GM18867 (cell line): ENCODE measurements at regions not wholly inside any gene's neighbourhood (a gene's known extent, or its start where the extent isn't known, plus 50 kb on each side); places are given as distances from the start of the nearest gene placed in this dataset.
"Not testable (repeated sequence)": the region's sequence is repeated elsewhere in the genome, so short reads cannot be mapped to it uniquely, and the experiment has no call there.

Experiments used
- ATAC-seq: cut with Tn5 transposase; IDR thresholded peaks from one replicate; pipeline ENCODE4 v1.9.1; 2021; ENCODE audit warnings: mild to moderate bottlenecking, moderate library complexity; ENCODE audit not compliant: unreplicated experiment

DNA sequence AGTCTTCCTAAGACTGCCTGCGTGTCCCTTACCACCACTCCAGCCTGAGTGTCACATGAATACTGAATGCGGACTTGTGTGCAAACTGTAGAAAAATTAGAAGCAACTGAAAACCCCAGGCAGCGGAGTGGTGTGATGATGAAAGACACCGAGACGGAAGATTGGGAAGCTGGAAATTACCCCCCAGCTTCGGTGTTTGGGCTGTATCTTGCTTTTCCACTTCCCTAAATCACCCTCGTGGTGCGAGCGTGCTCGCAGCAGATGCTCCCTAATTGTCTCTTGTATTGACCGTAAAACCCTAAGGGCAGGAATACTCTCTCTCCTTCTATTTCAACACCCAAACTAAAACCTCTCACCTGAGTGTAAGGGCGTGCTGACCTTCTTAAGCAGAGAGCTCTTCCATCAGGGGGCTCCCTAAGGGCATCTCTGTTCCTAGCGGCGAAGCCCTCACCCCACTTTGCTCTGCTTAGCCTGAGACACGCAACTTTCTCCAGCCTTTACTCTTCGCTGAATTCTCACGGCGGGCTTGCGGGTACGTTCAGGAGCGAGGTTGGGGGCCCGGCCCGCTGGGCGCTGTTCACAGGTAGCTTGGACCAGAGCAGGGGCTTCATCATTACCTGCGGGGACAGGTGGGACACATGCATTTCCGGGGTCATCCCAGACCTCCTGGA lies 62.4 kb downstream of the CRYBB2 start:
- no peak for ATAC-seq

DNA sequence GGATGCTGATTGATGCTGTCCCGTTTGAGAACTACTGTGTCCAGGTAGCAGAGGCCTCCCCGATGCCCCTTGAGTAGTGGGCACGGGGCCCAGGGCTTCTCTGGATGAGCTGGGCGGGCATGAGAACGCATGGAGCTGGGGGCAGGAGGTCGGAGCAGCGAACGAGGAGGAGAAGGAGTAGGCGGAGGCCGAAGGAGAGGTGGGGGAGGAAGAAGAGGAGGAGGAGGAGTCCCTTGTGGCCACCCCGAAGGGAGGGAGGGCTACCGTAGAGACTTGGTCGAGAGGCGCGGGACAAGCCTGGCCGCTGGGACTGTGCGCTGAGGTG lies 62.9 kb downstream of the CRYBB2 start:
- ATAC-seq = no peak

DNA sequence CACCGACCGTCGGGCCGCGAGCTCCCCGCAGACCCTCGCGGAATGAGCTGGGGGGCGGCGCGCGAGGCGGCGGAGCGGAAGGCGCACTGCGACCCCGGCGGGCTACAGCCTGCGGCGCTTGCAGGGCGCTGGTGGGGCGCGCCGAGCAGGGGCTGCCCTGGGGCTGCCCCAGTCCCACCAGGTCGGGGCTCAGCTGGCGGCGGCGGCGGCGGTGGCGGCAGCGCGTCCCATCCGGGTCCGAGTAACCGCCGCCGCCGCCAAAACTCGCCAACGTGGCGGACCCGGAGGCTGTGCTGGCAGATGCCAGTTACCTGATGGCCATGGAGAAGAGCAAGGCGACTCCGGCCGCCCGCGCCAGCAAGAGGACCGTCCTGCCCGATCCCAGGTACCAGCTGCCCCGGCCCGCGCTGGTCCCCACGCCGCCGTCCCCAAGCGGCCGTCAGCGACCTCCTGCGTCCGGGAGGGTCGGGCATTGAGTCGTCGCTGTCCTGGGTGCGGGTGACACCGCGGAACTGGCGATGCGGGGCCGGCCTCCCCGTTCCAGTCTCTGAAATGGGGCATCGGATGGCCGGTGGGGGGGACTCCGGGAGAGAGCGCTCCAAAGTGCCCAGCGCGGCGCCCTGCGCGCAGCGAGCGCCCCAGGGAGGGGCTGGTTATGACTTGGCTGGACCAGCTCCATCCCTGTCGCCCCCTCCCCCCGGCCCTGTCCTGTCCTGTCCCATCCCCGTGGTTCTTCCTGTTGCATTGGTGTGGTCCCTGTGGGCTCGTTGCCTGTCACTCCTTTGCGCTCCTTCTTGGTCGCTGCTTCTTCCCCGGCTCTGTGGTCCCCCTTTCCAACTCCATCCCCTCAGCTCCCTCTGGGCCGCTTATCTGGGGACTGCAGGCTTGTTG lies 63.5 kb downstream of the CRYBB2 start:
- no peak for ATAC-seq

- not testable (repeated sequence) for ATAC-seq
These were observed 69.0 kb downstream of the CRYBB2 start for GRCh38 chr22:25288481-25288880.

DNA sequence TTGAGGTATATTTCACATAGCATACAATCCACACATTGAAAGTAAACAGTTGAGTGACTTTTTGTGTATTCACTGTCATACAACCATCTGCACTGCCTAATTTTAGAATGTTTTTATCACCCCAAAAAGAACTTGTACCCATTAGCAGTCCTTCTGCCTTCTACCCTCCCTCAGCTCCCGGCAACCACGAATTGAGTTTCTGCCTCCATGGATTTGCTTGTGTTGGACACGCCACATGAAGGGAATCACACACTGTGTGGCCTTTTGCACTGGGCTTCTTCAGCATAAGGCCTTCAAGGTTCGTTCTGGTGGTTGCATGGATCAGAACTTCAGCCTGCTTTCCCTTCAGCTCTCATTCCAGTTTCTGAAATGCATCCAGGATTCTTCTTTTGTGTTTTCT lies 82.5 kb downstream of the CRYBB2 start:
- not testable (repeated sequence) for ATAC-seq

DNA sequence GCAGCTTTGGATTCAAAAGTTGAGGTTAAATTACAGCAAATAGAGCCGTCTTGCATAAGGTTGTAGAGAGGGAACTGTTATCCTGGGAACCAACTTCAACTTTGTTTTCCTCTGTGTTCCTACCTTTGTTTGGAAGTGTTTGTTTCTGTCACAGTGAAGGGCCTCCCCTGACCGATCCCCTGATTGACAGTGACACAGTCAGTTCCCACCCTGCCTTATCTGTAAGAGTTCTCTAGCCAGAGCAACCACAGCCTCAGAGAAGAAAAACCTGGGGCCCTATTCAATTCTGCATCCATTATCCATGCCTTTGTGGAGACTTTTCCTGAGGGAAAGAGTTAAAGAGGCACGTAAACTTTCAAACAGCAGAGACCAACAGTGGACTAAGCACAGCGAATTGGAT lies 90.1 kb downstream of the CRYBB2 start:
- ATAC-seq = not testable (repeated sequence)

DNA sequence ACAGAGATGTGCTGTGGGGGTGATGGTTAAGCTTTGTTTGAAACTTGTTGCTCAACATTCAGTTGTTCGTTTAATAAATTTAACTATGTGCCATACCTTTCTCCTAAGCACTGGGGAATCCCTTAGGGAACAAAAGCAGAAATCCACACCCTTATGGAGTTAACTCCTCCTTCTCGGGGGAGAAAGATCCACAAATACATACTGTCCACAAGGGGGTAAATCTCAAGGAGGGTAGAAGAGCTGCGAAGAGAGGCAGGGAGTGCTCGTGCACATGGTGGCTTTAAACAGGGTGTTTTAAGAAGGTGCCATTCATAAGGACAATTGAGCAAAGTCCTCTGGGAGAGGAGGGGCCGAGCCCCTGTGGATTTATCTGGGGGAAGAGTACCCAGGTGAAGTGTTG lies 92.5 kb downstream of the CRYBB2 start:
- ATAC-seq = not testable (repeated sequence)

GRCh38 chr22:25318081-25318823 lies 98.8 kb downstream of the CRYBB2 start:
- ATAC-seq = no peak

GRCh38 chr22:25327018-25327755 lies 107.7 kb downstream of the CRYBB2 start:
- ATAC-seq = no peak

GRCh38 chr22:25331050-25331449 lies 111.6 kb downstream of the CRYBB2 start:
- ATAC-seq = no peak

GRCh38 chr22:25331911-25332310 lies 112.5 kb downstream of the CRYBB2 start:
- ATAC-seq = not testable (repeated sequence)

DNA sequence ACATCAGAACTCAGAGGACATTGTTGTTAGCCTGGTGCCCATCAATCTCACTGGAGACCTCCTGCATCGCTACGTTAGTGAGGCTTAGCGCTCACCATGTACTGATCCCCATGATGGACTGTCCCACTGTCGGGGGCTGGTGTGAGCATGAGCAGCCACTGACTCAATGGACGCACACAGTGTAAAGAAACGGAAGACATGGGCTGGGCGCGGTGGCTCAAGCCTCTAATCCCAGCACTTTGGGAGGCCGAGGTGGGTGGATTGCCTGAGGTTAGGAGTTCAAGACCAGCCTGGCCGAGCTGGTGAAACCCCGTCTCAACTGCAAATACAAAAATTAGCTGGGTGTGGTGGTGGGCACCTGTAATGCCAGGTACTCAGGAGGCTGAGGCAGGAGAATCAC lies 112.9 kb downstream of the CRYBB2 start:
- ATAC-seq = no peak

GRCh38 chr22:25334162-25334490 lies 114.7 kb downstream of the CRYBB2 start:
- no peak for ATAC-seq

DNA sequence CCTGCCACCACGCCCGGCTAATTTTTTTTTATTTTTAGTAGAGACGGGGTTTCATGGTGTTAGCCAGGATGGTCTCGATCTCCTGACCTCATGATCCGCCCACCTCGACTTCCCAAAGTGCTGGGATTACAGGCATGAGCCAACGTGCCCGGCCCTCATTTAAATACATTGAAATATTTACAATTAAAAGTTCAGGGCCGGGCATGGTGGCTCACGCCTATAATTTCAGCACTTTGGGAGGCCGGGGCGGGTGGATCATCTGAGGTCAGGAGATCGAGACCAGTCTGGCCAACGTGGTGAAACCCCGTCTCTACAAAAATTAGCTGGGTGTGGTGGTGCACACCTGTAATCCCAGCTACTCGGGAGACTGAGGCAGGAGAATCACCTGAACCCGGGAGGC lies 115.2 kb downstream of the CRYBB2 start:
- ATAC-seq = not testable (repeated sequence)

DNA sequence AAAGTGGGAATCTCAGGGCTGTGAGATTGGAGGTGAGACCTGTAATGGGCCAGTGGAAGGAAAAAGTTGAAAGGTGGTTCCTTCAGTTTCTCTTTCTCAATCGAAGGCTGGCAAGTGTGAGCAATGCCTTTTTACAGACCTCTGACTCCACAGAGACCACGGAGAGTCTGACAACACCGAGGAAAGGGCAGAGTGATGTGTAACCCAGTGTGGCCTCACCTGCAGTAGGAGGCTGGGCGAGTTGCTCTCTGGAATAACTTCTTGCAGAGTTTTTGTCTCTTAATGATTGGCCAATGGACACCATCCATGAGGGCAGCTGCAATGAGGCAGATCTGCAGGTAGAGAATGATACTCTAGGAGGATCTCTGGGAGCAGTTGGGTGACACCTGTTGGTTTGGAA lies 115.8 kb downstream of the CRYBB2 start:
- not testable (repeated sequence) for ATAC-seq

DNA sequence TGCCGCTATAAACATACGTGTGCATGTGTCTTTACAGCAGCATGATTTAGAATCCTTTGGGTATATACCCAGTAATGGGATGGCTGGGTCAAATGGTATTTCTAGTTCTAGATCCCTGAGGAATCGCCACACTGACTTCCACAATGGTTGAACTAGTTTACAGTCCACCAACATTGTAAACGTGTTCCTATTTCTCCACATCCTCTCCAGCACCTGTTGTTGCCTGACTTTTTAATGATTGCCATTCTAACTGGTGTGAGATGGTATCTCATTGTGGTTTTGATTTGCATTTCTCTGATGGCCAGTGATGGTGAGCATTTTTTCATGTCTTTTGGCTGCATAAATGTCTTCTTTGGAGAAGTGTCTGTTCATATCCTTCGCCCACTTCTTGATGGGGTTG lies 121.1 kb downstream of the CRYBB2 start:
- not testable (repeated sequence) for ATAC-seq

DNA sequence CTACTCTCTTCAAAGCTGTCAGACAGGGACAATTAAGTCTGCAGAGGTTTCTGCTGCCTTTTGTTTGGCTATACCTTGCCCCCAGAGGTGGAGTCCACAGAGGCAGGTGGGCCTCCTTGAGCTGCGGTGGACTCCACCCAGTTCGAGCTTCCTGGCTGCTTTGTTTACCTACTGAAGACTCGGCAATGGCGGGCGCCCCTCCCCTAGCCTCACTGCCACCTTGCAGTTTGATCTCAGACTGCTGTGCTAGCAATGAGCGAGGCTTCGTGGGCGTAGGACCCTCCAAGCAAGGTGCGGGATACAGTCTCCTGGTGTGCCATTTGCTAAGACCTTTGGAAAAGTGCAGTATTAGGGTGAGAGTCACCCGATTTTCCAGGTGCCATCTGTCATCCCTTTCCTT lies 124.9 kb downstream of the CRYBB2 start:
- not testable (repeated sequence) for ATAC-seq

DNA sequence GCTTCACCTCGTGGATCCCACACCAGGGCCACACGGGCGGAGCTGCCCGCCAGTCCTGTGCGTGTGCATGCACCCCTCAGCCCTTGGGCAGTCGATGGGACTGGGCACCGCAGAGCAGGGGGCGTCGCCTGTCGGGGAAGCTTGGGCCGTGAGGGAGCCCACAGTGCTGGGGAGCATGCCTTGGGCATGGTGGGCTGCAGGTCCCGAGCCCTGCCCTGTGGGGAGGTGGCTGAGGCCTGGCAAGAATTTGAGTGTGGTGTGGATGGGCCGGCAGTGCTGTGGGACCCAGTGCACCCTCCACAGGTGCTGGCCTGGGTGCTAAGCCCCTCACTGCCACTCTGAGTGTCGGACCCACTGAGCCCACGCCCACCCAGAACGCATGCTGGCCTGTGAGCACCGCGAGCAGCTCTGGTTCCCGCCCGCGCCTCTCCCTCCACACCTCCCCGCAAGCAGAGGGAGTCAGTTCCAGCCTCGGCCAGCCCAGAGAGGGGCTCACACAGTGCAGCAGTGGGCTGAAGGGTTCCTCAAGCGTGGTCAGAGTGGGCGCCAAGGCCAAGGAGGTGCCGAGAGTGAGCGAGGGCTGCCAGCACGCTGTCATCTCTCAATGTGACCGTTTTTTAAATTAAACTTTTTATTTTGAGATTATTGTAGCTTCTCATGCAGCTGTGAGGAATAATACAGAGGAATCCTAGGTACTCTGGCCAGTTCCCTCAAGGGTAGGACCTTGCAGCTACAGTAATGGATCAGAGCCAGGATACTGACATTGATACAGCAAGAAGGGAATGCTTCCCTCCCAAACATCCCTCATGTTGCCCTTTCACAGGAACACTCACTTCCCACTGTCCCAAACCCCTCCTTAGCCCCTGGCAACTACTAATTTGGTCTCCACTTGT lies 127.7 kb downstream of the CRYBB2 start:
- no peak for ATAC-seq

DNA sequence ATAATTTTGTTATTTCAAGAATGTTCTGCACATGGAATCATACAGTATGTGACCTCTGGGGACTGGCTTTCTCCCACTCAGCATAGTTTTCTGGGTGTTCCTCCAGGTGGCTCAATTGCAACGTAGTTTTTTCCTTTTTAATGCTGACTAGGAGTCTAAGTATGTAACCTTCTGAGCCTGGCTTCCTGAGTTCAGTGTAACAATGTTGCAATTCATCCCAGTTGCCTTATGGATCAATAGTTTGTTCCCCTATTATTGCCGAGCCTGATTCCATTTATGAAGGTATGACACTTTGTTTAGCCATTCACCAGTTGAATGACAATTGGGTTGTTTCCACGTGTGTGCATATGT lies 128.3 kb downstream of the CRYBB2 start:
- no peak for ATAC-seq

DNA sequence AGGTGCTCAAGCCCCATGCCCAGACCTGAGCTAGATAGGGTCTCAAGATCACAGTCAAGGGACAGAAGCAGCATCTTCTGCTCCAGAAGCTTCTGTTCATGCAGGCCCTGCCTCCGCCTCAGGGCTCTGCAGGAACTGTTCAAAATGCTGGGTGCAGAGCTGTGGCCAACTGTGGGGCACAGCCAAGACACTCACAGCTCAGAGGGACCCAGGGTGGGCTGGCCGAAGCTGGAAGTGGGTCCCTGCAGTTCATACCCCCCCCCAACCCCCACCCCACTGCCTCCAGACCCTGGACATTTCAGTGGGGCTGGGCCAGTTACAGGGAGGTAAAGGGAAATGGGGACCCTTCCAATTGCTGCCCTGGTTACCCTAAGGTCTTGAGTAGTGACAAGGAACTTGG lies 129.0 kb downstream of the CRYBB2 start:
- ATAC-seq = no peak
